A549 (cell line): ENCODE measurements at regions not wholly inside any gene's neighbourhood (a gene's known extent, or its start where the extent isn't known, plus 50 kb on each side); places are given as distances from the start of the nearest gene placed in this dataset.

ENCODE experiments used
- BHLHE40 ChIP-seq: IDR thresholded peaks from 2 replicates; pipeline ENCODE4 v1.6.1; 2012; ENCODE audit warnings: low read depth, low read length, inconsistent platforms
- CTCF ChIP-seq: fragments of >200 bp; sonication (Bioruptor Twin); formaldehyde crosslinking; IDR thresholded peaks from 3 replicates; pipeline ENCODE4 v1.5.1; 2016
- MAX ChIP-seq: IDR thresholded peaks from 2 replicates; pipeline ENCODE4 v1.6.1; 2012
- RFX5 ChIP-seq: fragments of 450-650 bp; IDR thresholded peaks from 2 replicates; pipeline ENCODE4 v1.7.1; 2014; ENCODE audit warnings: antibody characterized with exemption, mild to moderate bottlenecking, moderate library complexity

GRCh38 chr16:47971225-47971624, 184.6 kb downstream of the ABCC12 start:
- no peak for TF ChIP-seq MAX
- TF ChIP-seq RFX5 = no peak
- TF ChIP-seq CTCF = no peak
- no peak for TF ChIP-seq BHLHE40
